Esophagus squamous epithelium (tissue), 5 donors: ENCODE measurements at regions not wholly inside any gene's neighbourhood (a gene's known extent, or its start where the extent isn't known, plus 50 kb on each side); places are given as distances from the start of the nearest gene placed in this dataset.

Experiments
- DNase-seq: peaks from one replicate; lab custom pipeline; 2025; lab: John Stamatoyannopoulos, UW
- H3K27ac ChIP-seq, 4 donors: fragments of 200-600 bp; sonication (generic); one replicate each; pipeline ENCODE4 v1.5.1; 2016 to 2019; ENCODE audit warnings: mild to moderate bottlenecking in 1 of 4
- H3K27me3 ChIP-seq, 4 donors: fragments of 200-600 bp; sonication (generic); 1 replicate in 3 of 4; 2 replicates in 1 of 4; pipeline versions ENCODE4 v1.5.1 to v1.6.0; 2017 to 2021; ENCODE audit warnings: antibody characterized with exemption in 1 of 4
- H3K36me3 ChIP-seq, 3 donors: fragments of 200-600 bp; sonication (generic); one replicate each; pipeline ENCODE4 v1.5.1; 2016 to 2019
- H3K4me1 ChIP-seq, 3 donors: fragments of 200-600 bp; sonication (generic); one replicate each; pipeline ENCODE4 v1.5.1; 2017 to 2019
- H3K4me3 ChIP-seq, 4 donors: fragments of 200-600 bp; sonication (generic); 1 replicate in 3 of 4; 2 replicates in 1 of 4; pipeline ENCODE4 v1.5.1; 2016 to 2019; ENCODE audit warnings: mild to moderate bottlenecking in 2 of 4, moderate library complexity in 1 of 4
- H3K9me3 ChIP-seq, 3 donors: fragments of 200-600 bp; sonication (generic); one replicate each; pipeline ENCODE4 v1.5.1; 2016 to 2019
- POLR2A ChIP-seq, 4 donors: fragments of 450-650 bp; IDR thresholded peaks; one replicate each; pipeline ENCODE4 v1.6.1; 2017; ENCODE audit warnings: antibody characterized with exemption in 4 of 4, mild to moderate bottlenecking in 4 of 4, moderate library complexity in 3 of 4
- WGBS, 2 donors: methylation state at CpG; one replicate each; pipeline ENCODE4 v1.1.5; 2018; 5-methylcytosine and 5-hydroxymethylcytosine counted together
- intact Hi-C: fragments of 100-400 bp; cut with DNase I; formaldehyde crosslinking; loops from one replicate; pipeline ENCODE4 v1.15.0; 2022
- TF ChIP-seq, protein P1 (sequence below), 6 experiments: fragments of 450-650 bp in 4 of 6; fragments of 200-600 bp in 2 of 6; sonication (generic) in 2 of 6; IDR thresholded peaks; one replicate each; pipeline ENCODE4 v1.5.1; 2016 to 2019; ENCODE audit warnings: antibody characterized with exemption in 6 of 6, mild to moderate bottlenecking in 4 of 6, moderate library complexity in 4 of 6
- donor health status: DM: yes; HTN: yes; CAD: no.

DNA sequence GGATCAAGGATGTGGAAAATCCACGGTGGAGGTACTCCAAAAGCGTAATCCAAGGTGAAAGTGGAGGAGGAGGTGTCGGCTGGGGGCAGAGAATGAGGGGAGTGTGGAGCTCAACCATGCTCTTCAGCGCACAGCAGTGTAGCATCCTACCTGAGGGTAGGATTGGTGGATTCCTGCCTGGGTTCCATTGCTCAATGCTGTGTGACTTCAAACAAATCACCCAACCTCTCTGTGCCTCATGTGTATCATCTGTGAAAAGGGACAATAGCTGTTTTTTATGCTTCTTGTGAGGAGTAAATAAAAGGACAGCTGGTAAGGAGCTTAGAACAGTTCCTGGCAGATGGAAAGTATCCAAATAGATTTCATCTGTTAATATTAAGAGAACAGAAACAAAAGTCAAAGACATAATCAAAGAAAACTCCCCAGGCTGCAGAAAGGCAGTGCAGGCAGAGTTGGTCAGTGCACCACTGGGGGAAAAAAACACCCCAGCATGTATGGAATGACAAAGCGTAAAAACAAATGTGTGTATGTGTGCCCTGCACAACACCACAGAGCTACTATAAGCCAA is 130.0 kb upstream of the HDAC4 start:
- intact Hi-C loops: no loop called here
- Histone ChIP-seq H3K27me3 (peaks cover 0 to 17% (median 0%) of the 10 kb centered on the region in 4 donors), H3K27ac (no peak overlapping the region), H3K9me3 (no peaks in the 10 kb centered on the region), H3K36me3 (no peaks in the 10 kb centered on the region), H3K4me3 (no peak overlapping the region), H3K4me1 (peaks cover 7 to 20% (median 11%) of the 10 kb centered on the region in 3 donors)
- TF ChIP-seq, protein P1, sequence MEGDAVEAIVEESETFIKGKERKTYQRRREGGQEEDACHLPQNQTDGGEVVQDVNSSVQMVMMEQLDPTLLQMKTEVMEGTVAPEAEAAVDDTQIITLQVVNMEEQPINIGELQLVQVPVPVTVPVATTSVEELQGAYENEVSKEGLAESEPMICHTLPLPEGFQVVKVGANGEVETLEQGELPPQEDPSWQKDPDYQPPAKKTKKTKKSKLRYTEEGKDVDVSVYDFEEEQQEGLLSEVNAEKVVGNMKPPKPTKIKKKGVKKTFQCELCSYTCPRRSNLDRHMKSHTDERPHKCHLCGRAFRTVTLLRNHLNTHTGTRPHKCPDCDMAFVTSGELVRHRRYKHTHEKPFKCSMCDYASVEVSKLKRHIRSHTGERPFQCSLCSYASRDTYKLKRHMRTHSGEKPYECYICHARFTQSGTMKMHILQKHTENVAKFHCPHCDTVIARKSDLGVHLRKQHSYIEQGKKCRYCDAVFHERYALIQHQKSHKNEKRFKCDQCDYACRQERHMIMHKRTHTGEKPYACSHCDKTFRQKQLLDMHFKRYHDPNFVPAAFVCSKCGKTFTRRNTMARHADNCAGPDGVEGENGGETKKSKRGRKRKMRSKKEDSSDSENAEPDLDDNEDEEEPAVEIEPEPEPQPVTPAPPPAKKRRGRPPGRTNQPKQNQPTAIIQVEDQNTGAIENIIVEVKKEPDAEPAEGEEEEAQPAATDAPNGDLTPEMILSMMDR (IDR thresholded peaks at IDR 0.05): no peak
- TF ChIP-seq POLR2A (IDR thresholded peaks at IDR 0.05): no peak
- WGBS, 2 donors: 83 to 88% methylated on average over 5 of the region's 5 CpGs
- no peak for DNase-seq

- Histone ChIP-seq H3K9me3 (no peaks in the 10 kb centered on the region), H3K36me3 (no peaks in the 10 kb centered on the region), H3K27me3 (peaks cover 0 to 18% (median 0%) of the 10 kb centered on the region in 4 donors), H3K4me3 (no peak overlapping the region), H3K4me1 (peaks cover 7 to 20% (median 11%) of the 10 kb centered on the region in 3 donors), H3K27ac (no peak overlapping the region)
- 74 to 85% methylated on average over 12 of the region's 13 CpGs for WGBS, 2 donors
- TF ChIP-seq, protein P1 (IDR thresholded peaks at IDR 0.05): no peak
- no peak for TF ChIP-seq POLR2A (IDR thresholded peaks at IDR 0.05)
- DNase-seq: no peak
- intact Hi-C loops: no loop called here
Observed at GRCh38 chr2:239529313-239530015, 128.6 kb upstream of the HDAC4 start.

GRCh38 chr2:239528883-239529282 is 128.1 kb upstream of the HDAC4 start:
- no peak for TF ChIP-seq POLR2A (IDR thresholded peaks at IDR 0.05)
- TF ChIP-seq, protein P1 (IDR thresholded peaks at IDR 0.05): no peak
- intact Hi-C loops: no loop called here
- Histone ChIP-seq H3K27me3 (peaks cover 0 to 18% (median 0%) of the 10 kb centered on the region in 4 donors), H3K4me3 (no peak overlapping the region), H3K27ac (no peak overlapping the region), H3K4me1 (peaks cover 7 to 17% (median 9%) of the 10 kb centered on the region in 3 donors), H3K9me3 (no peaks in the 10 kb centered on the region), H3K36me3 (no peaks in the 10 kb centered on the region)
- WGBS, 2 donors: no CpG with 5 or more reads among the region's 1 CpG
- DNase-seq: no peak

GRCh38 chr2:239528146-239528545 is 127.3 kb upstream of the HDAC4 start:
- 85 to 100% methylated on average over 2 to 10 of the region's 11 CpGs for WGBS, 2 donors
- intact Hi-C loops: no loop called here
- H3K27me3 ChIP-seq: peaks cover 0 to 18% (median 0%) of the 10 kb centered on the region in 4 donors
- H3K27ac ChIP-seq: no peak overlapping the region
- no peaks in the 10 kb centered on the region for H3K36me3 ChIP-seq
- H3K9me3 ChIP-seq: no peaks in the 10 kb centered on the region
- peaks cover 2 to 9% (median 6%) of the 10 kb centered on the region in 3 donors for H3K4me1 ChIP-seq
- DNase-seq: no peak
- TF ChIP-seq, protein P1 (IDR thresholded peaks at IDR 0.05): no peak
- no peak for TF ChIP-seq POLR2A (IDR thresholded peaks at IDR 0.05)
- H3K4me3 ChIP-seq: no peak overlapping the region

GRCh38 chr2:239526666-239527415 is 126.0 kb upstream of the HDAC4 start:
- intact Hi-C loops: no loop called here
- H3K36me3 ChIP-seq: no peaks in the 10 kb centered on the region
- no peak overlapping the region for H3K4me3 ChIP-seq
- DNase-seq: no peak
- no peaks in the 10 kb centered on the region for H3K4me1 ChIP-seq
- H3K9me3 ChIP-seq: no peaks in the 10 kb centered on the region
- H3K27me3 ChIP-seq: peaks cover 0 to 18% (median 0%) of the 10 kb centered on the region in 4 donors
- WGBS, 2 donors: 86 to 92% methylated on average over 2 to 11 of the region's 25 CpGs
- H3K27ac ChIP-seq: no peak overlapping the region
- TF ChIP-seq, protein P1 (IDR thresholded peaks at IDR 0.05): no peak
- no peak for TF ChIP-seq POLR2A (IDR thresholded peaks at IDR 0.05)
